KMS-11 (cell line): ENCODE measurements at regions not wholly inside any gene's neighbourhood (a gene's known extent, or its start where the extent isn't known, plus 50 kb on each side); places are given as distances from the start of the nearest gene placed in this dataset.

Experiments
- H2AFZ ChIP-seq: fragments of 200-600 bp; sonication (generic); 2 replicates; pipeline ENCODE4 v1.6.1; 2016; ENCODE audit warnings: antibody characterized with exemption, mixed run types, low read depth
- H3K27ac ChIP-seq: fragments of 200-600 bp; sonication (generic); 2 replicates; pipeline ENCODE4 v1.6.1; 2016; ENCODE audit warnings: mild to moderate bottlenecking, mixed run types
- H3K27me3 ChIP-seq: fragments of 200-600 bp; sonication (generic); 2 replicates; pipeline ENCODE4 v1.6.1; 2017; ENCODE audit warnings: mild to moderate bottlenecking, low read depth, mixed run types, moderate library complexity; ENCODE audit not compliant: insufficient read depth
- H3K36me3 ChIP-seq: fragments of 200-600 bp; sonication (generic); 2 replicates; pipeline ENCODE4 v1.6.1; 2017; ENCODE audit warnings: mild to moderate bottlenecking, mixed run types; ENCODE audit not compliant: insufficient read depth
- H3K4me1 ChIP-seq: fragments of 200-600 bp; sonication (generic); 2 replicates; pipeline ENCODE4 v1.6.1; 2016; ENCODE audit warnings: mild to moderate bottlenecking, low read depth, mixed run types; ENCODE audit not compliant: poor library complexity, severe bottlenecking
- H3K4me2 ChIP-seq: fragments of 200-600 bp; sonication (generic); 2 replicates; pipeline ENCODE4 v1.7.0; 2016; ENCODE audit warnings: mild to moderate bottlenecking, mixed run types
- H3K4me3 ChIP-seq: fragments of 200-600 bp; sonication (generic); IDR thresholded peaks from 2 replicates; pipeline ENCODE4 v1.6.1; 2017; ENCODE audit warnings: low read depth, low read length, mixed read lengths; ENCODE audit not compliant: insufficient read depth
- H3K79me2 ChIP-seq: fragments of 200-600 bp; sonication (generic); 2 replicates; pipeline ENCODE4 v1.6.1; 2016; ENCODE audit warnings: low read depth, mixed run types; ENCODE audit not compliant: insufficient read depth
- H3K9ac ChIP-seq: fragments of 200-600 bp; sonication (generic); 2 replicates; pipeline ENCODE4 v1.6.1; 2016; ENCODE audit warnings: mild to moderate bottlenecking, mixed run types
- H4K20me1 ChIP-seq: fragments of 200-600 bp; sonication (generic); 2 replicates; pipeline ENCODE4 v1.6.1; 2016; ENCODE audit warnings: mild to moderate bottlenecking, mixed run types; ENCODE audit not compliant: insufficient read depth
- CTCF ChIP-seq: fragments of 200-600 bp; sonication (generic); conservative IDR thresholded peaks from 2 replicates; pipeline ENCODE4 v1.6.1; 2017; ENCODE audit warnings: low read depth, mild to moderate bottlenecking, antibody characterized with exemption, low read length, moderate library complexity, mixed read lengths

- H3K4me3 ChIP-seq, result no peak overlapping the region
- no peak for TF ChIP-seq CTCF
- H3K27me3 ChIP-seq, result no peaks in the 10 kb centered on the region
- no peaks in the 10 kb centered on the region for H4K20me1 ChIP-seq
- H3K4me2 ChIP-seq, result no peak overlapping the region
- H3K27ac ChIP-seq, result no peak overlapping the region
- H3K9ac ChIP-seq, result no peak overlapping the region
- H3K79me2 ChIP-seq, result no peaks in the 10 kb centered on the region
- no peaks in the 10 kb centered on the region for H3K36me3 ChIP-seq
- H3K4me1 ChIP-seq, result no peaks in the 10 kb centered on the region
- H2AFZ ChIP-seq, result no peak overlapping the region
Observed at GRCh38 chr5:82365026-82365425, 86.9 kb upstream of the RPS23 start.

- no peak overlapping the region for H3K4me2 ChIP-seq
- H3K79me2 ChIP-seq, result no peaks in the 10 kb centered on the region
- no peak overlapping the region for H3K4me3 ChIP-seq
- no peak overlapping the region for H2AFZ ChIP-seq
- H3K27me3 ChIP-seq, result no peaks in the 10 kb centered on the region
- no peak overlapping the region for H3K9ac ChIP-seq
- TF ChIP-seq CTCF, result peak; percentile 26; the same call in 1 of the 2 replicates
- H3K27ac ChIP-seq, result no peak overlapping the region
- H3K36me3 ChIP-seq, result no peaks in the 10 kb centered on the region
- no peaks in the 10 kb centered on the region for H4K20me1 ChIP-seq
- H3K4me1 ChIP-seq, result no peaks in the 10 kb centered on the region
Observed at GRCh38 chr5:82364497-82364896, 86.3 kb upstream of the RPS23 start.

GRCh38 chr5:82363524-82363923, 85.4 kb upstream of the RPS23 start:
- Histone ChIP-seq H4K20me1 (no peaks in the 10 kb centered on the region), H3K27me3 (no peaks in the 10 kb centered on the region), H2AFZ (no peak overlapping the region), H3K9ac (no peak overlapping the region), H3K36me3 (no peaks in the 10 kb centered on the region), H3K79me2 (no peaks in the 10 kb centered on the region), H3K27ac (no peak overlapping the region), H3K4me2 (no peak overlapping the region), H3K4me3 (no peak overlapping the region), H3K4me1 (no peaks in the 10 kb centered on the region)
- no peak for TF ChIP-seq CTCF

- Histone ChIP-seq H3K36me3 (no peaks in the 10 kb centered on the region), H3K79me2 (no peaks in the 10 kb centered on the region), H3K27ac (no peak overlapping the region), H3K4me1 (no peaks in the 10 kb centered on the region), H3K27me3 (no peaks in the 10 kb centered on the region), H3K9ac (no peak overlapping the region), H4K20me1 (no peaks in the 10 kb centered on the region), H2AFZ (no peak overlapping the region), H3K4me2 (no peak overlapping the region), H3K4me3 (no peak overlapping the region)
- TF ChIP-seq CTCF, result no peak
Observed at GRCh38 chr5:82362636-82363035, 84.5 kb upstream of the RPS23 start.
